HG02610 (cell line): ENCODE measurements at regions not wholly inside any gene's neighbourhood (a gene's known extent, or its start where the extent isn't known, plus 50 kb on each side); places are given as distances from the start of the nearest gene placed in this dataset.
"Not testable (repeated sequence)": the region's sequence is repeated elsewhere in the genome, so short reads cannot be mapped to it uniquely, and the experiment has no call there.

Experiments used
- ATAC-seq: cut with Tn5 transposase; IDR thresholded peaks from one replicate; pipeline ENCODE4 v1.9.1; 2021; ENCODE audit warnings: mild to moderate bottlenecking, moderate library complexity; ENCODE audit not compliant: unreplicated experiment

- no peak for ATAC-seq
Observed at GRCh38 chr2:14751581-14751980, 119.1 kb downstream of the LRATD1 start.

- ATAC-seq, result no peak
Observed at GRCh38 chr2:14752295-14752694, 119.8 kb downstream of the LRATD1 start.

- ATAC-seq, result no peak
Observed at GRCh38 chr2:14756122-14756541, 123.6 kb downstream of the LRATD1 start.

- no peak for ATAC-seq
Observed at GRCh38 chr2:14756981-14757657, 124.6 kb downstream of the LRATD1 start.

- no peak for ATAC-seq
Observed at GRCh38 chr2:14759082-14759481, 126.6 kb downstream of the LRATD1 start.

GRCh38 chr2:14760169-14760568, 127.7 kb downstream of the LRATD1 start:
- no peak for ATAC-seq

- no peak for ATAC-seq
Observed at GRCh38 chr2:14761118-14761517, 128.6 kb downstream of the LRATD1 start.

- no peak for ATAC-seq
Observed at GRCh38 chr2:14773696-14774095, 141.2 kb downstream of the LRATD1 start.

- no peak for ATAC-seq
Observed at GRCh38 chr2:14774436-14774968, 142.0 kb downstream of the LRATD1 start.

- ATAC-seq, result no peak
Observed at GRCh38 chr2:14776216-14776615, 143.7 kb downstream of the LRATD1 start.

- no peak for ATAC-seq
Observed at GRCh38 chr2:14778015-14778414, 145.5 kb downstream of the LRATD1 start.

- no peak for ATAC-seq
Observed at GRCh38 chr2:14779252-14779651, 146.7 kb downstream of the LRATD1 start.

- ATAC-seq, result no peak
Observed at GRCh38 chr2:14781142-14781541, 148.6 kb downstream of the LRATD1 start.

- not testable (repeated sequence) for ATAC-seq
Observed at GRCh38 chr2:14788814-14789213, 156.3 kb downstream of the LRATD1 start.

- ATAC-seq, result no peak
Observed at GRCh38 chr2:14790041-14790640, 157.6 kb downstream of the LRATD1 start.

GRCh38 chr2:14803994-14804393, 171.5 kb downstream of the LRATD1 start:
- no peak for ATAC-seq

GRCh38 chr2:14804902-14805301, 172.4 kb downstream of the LRATD1 start:
- ATAC-seq, result no peak

GRCh38 chr2:14806613-14807012, 174.1 kb downstream of the LRATD1 start:
- no peak for ATAC-seq

GRCh38 chr2:14815201-14815600, 182.7 kb downstream of the LRATD1 start:
- ATAC-seq, result no peak

- no peak for ATAC-seq
Observed at GRCh38 chr2:14816069-14817060, 183.8 kb downstream of the LRATD1 start.

GRCh38 chr2:14817848-14818247, 185.3 kb downstream of the LRATD1 start:
- no peak for ATAC-seq
